ENCODE measurements at regions not wholly inside any gene's neighbourhood (a gene's known extent, or its start where the extent isn't known, plus 50 kb on each side); places are given as distances from the start of the nearest gene placed in this dataset.

DNA sequence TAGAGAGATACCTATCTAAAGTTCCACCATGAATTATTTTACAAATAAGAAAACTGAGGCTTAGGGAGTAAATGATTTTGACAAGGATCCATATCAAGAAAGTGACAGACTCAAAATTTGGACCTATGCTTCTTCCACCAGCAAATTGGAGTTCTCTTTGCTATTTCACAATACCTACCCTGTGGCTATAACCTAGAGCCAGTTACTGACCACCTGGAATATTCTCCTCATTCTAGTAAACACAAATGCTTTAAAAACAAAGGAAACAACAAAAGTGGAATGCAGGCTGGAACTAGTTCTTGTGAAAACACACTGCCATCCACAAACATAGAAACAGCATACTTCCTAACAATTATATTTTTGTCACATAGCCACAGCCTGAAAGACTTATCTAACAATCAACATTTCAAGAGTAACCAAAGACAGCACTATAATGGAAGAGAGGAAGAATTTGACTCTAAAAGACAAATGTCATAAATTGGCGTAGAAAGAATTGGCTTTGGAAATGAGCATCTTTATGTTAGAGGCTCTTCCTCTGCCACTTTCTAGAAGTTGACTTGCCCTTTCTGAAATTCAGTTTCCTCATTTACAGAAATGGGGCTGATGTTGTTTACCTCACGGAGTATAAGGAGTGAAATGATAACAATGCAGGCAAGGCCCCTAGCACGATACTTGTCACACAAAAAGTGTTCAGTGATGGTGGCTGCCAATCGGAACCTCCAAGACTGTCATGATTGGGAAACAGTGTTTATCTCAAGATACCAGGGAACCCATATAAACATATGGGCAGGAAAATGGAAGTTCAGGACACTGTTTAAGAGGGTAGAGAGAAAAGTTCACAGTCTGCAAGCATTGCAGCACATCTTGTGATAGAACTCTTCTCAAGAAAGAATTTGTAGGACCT is 138.6 kb upstream of the LGR5 start:
- H4K8ac ChIP-seq (ENCODE audit: low read depth, low read length) = no peak overlapping the region
- no peaks in the 10 kb centered on the region for H3K27me3 ChIP-seq (ENCODE audit: insufficient read depth, low read length)
- no peak overlapping the region for H3K4ac ChIP-seq (ENCODE audit: low read depth, low read length)
- no peak overlapping the region for H2AK5ac ChIP-seq (ENCODE audit: low read length)
- H3K27ac ChIP-seq (ENCODE audit: low read depth, low read length) = no peak overlapping the region
- peak; percentile 71 to 93 for DNase-seq
- no peak overlapping the region for H2BK5ac ChIP-seq (ENCODE audit: low read depth, low read length, poor library complexity)
- no peak overlapping the region for H3K18ac ChIP-seq (ENCODE audit: low read length)
- H3K14ac ChIP-seq (ENCODE audit: low read length) = no peak overlapping the region
- no peak overlapping the region for H2AFZ ChIP-seq (ENCODE audit: insufficient read depth, low read length, poor library complexity)
- H3K9me3 ChIP-seq (ENCODE audit: insufficient read depth, low read depth, low read length) = no peaks in the 10 kb centered on the region
- H4K91ac ChIP-seq (ENCODE audit: low read depth, low read length) = no peak overlapping the region
- H3K4me2 ChIP-seq (ENCODE audit: low read length) = no peak overlapping the region
- no peaks in the 10 kb centered on the region for H3K4me1 ChIP-seq (ENCODE audit: control insufficient read depth in 1 of 2, insufficient read depth in 2 of 2, low read length in 2 of 2)
- no peaks in the 10 kb centered on the region for H3K36me3 ChIP-seq (ENCODE audit: control insufficient read depth in 1 of 2, insufficient read depth in 2 of 2, low read length in 2 of 2)
- H3K23ac ChIP-seq (ENCODE audit: low read length) = no peak overlapping the region
- no peak overlapping the region for H2BK12ac ChIP-seq (ENCODE audit: low read length)
- H2BK120ac ChIP-seq (ENCODE audit: insufficient read depth, low read length, poor library complexity) = no peak overlapping the region
- no peak overlapping the region for H3K4me3 ChIP-seq (ENCODE audit: low read depth, low read length)
- H3K79me2 ChIP-seq (ENCODE audit: control insufficient read depth, insufficient read depth, low read length, poor library complexity) = no peaks in the 10 kb centered on the region
- H4K12ac ChIP-seq (ENCODE audit: low read depth, low read length) = no peak overlapping the region
- WGBS (ENCODE audit: extremely low coverage, insufficient coverage, insufficient read length) = no CpG with 5 or more reads among the region's 4 CpGs
- H3K9ac ChIP-seq (ENCODE audit: low read length) = no peak overlapping the region
- H3K79me1 ChIP-seq (ENCODE audit: low read length) = no peaks in the 10 kb centered on the region

DNA sequence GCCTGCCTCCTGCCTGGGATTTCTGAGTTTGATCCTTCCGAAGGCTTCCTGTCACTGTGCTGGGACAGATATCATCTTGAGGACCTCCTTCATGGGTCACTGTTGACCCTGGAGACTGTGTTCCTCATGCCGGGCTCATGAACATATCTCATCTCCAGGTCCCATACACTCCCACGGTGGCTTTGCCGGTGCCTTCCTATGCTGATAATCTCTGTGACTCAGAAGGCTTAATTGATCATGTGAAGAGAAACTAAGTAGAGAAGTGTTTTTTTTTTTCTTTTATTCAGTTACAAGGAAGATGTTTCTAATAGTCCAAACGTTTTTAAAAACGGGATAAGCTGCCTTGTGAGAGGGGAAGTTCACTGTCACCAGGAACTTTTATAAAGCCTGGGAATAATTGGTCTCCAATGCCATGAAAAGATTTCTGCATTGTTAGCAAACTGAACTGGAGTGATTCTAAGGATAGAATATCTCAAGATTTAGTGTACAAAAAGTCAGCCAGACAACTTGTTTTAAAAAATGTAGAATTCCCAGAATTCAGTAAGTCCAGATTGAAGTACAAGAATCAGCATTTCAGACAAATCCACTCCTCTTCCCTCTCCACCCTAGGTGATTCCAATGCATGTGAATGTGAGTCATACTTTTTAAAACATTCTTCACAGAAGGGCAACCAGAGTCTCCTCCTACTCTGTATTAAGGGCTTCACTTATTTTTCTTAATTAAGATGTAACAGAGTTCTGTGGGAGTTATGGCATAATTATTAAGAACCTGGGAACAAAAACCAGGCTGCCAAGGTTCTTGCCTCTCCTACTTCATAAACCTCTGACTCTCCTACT is 139.8 kb upstream of the LGR5 start:
- Histone ChIP-seq H2AFZ (ENCODE audit: insufficient read depth, low read length, poor library complexity) (no peak overlapping the region), H3K79me1 (ENCODE audit: low read length) (no peaks in the 10 kb centered on the region), H3K4me1 (ENCODE audit: control insufficient read depth in 1 of 2, insufficient read depth in 2 of 2, low read length in 2 of 2) (no peaks in the 10 kb centered on the region), H3K27ac (ENCODE audit: low read depth, low read length) (no peak overlapping the region), H3K14ac (ENCODE audit: low read length) (no peak overlapping the region), H2AK5ac (ENCODE audit: low read length) (no peak overlapping the region), H3K23ac (ENCODE audit: low read length) (no peak overlapping the region), H2BK12ac (ENCODE audit: low read length) (peak overlapping the region; percentile 31), H3K4me2 (ENCODE audit: low read length) (no peak overlapping the region), H4K91ac (ENCODE audit: low read depth, low read length) (no peak overlapping the region), H2BK120ac (ENCODE audit: insufficient read depth, low read length, poor library complexity) (no peak overlapping the region), H3K9ac (ENCODE audit: low read length) (peak overlapping the region; percentile 39), H3K4me3 (ENCODE audit: low read depth, low read length) (no peak overlapping the region), H3K18ac (ENCODE audit: low read length) (no peak overlapping the region), H2BK5ac (ENCODE audit: low read depth, low read length, poor library complexity) (no peak overlapping the region), H3K9me3 (ENCODE audit: insufficient read depth, low read depth, low read length) (no peaks in the 10 kb centered on the region), H4K12ac (ENCODE audit: low read depth, low read length) (no peak overlapping the region), H3K79me2 (ENCODE audit: control insufficient read depth, insufficient read depth, low read length, poor library complexity) (no peaks in the 10 kb centered on the region), H4K8ac (ENCODE audit: low read depth, low read length) (no peak overlapping the region), H3K36me3 (ENCODE audit: control insufficient read depth in 1 of 2, insufficient read depth in 2 of 2, low read length in 2 of 2) (no peaks in the 10 kb centered on the region), H3K4ac (ENCODE audit: low read depth, low read length) (no peak overlapping the region), H3K27me3 (ENCODE audit: insufficient read depth, low read length) (no peaks in the 10 kb centered on the region)
- no CpG with 5 or more reads among the region's 6 CpGs for WGBS (ENCODE audit: extremely low coverage, insufficient coverage, insufficient read length)
- DNase-seq = peak in 1 of 2 donors; percentile 57

DNA sequence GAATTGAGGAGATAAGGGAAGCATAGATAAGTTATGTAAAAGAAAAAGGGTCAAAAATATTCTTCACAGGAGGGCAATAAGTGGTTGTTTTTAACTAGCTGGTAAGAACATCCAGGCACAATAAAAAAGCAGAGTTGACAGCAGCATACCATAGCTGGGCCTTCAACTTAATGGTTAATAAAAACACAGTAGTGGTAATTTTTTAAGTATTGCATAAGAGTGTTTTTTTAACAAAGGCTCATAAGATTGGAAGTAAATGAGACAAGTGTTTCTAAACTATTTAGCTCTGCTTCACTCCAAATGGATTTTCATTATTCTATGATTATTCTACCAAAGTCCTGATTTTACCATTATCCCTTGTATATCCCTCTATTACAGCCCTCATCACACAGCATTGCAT is 140.1 kb upstream of the TSPAN8 start:
- no peaks in the 10 kb centered on the region for H3K79me1 ChIP-seq (ENCODE audit: low read length)
- no peak for DNase-seq
- no peaks in the 10 kb centered on the region for H3K4me1 ChIP-seq (ENCODE audit: control insufficient read depth in 1 of 2, insufficient read depth in 2 of 2, low read length in 2 of 2)
- no peak overlapping the region for H2AFZ ChIP-seq (ENCODE audit: insufficient read depth, low read length, poor library complexity)
- H3K18ac ChIP-seq (ENCODE audit: low read length) = no peak overlapping the region
- H4K91ac ChIP-seq (ENCODE audit: low read depth, low read length) = no peak overlapping the region
- H3K4me3 ChIP-seq (ENCODE audit: low read depth, low read length) = no peak overlapping the region
- no peaks in the 10 kb centered on the region for H3K9me3 ChIP-seq (ENCODE audit: insufficient read depth, low read depth, low read length)
- no peaks in the 10 kb centered on the region for H3K36me3 ChIP-seq (ENCODE audit: control insufficient read depth in 1 of 2, insufficient read depth in 2 of 2, low read length in 2 of 2)
- no peak overlapping the region for H3K27ac ChIP-seq (ENCODE audit: low read depth, low read length)
- H3K4ac ChIP-seq (ENCODE audit: low read depth, low read length) = no peak overlapping the region
- H2BK120ac ChIP-seq (ENCODE audit: insufficient read depth, low read length, poor library complexity) = no peak overlapping the region
- H2BK5ac ChIP-seq (ENCODE audit: low read depth, low read length, poor library complexity) = no peak overlapping the region
- H3K4me2 ChIP-seq (ENCODE audit: low read length) = no peak overlapping the region
- no peak overlapping the region for H4K12ac ChIP-seq (ENCODE audit: low read depth, low read length)
- H3K9ac ChIP-seq (ENCODE audit: low read length) = no peak overlapping the region
- H3K27me3 ChIP-seq (ENCODE audit: insufficient read depth, low read length) = no peaks in the 10 kb centered on the region
- no peak overlapping the region for H2AK5ac ChIP-seq (ENCODE audit: low read length)
- no peaks in the 10 kb centered on the region for H3K79me2 ChIP-seq (ENCODE audit: control insufficient read depth, insufficient read depth, low read length, poor library complexity)
- H3K23ac ChIP-seq (ENCODE audit: low read length) = no peak overlapping the region
- H4K8ac ChIP-seq (ENCODE audit: low read depth, low read length) = no peak overlapping the region
- H3K14ac ChIP-seq (ENCODE audit: low read length) = no peak overlapping the region
- no peak overlapping the region for H2BK12ac ChIP-seq (ENCODE audit: low read length)

DNA sequence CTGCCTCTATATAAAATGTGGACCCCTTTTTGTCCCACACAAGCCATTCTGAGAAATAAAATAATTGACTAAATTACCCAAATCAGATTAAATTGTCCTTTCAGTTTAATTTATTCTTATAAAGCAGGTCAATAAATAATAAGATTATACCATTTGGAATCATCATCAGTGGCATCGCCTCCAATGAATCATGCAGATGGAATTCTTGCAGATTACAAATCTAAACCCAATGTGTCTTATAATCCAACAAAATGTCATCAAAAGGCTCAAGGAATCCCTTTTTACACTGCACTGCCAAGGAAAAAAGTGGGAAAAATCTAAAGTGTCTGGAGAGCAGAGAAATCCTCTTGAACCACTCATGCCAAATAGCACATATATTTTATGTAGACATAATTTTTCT is 138.2 kb upstream of the TSPAN8 start:
- Histone ChIP-seq H3K79me2 (ENCODE audit: control insufficient read depth, insufficient read depth, low read length, poor library complexity) (no peaks in the 10 kb centered on the region), H3K4me3 (ENCODE audit: low read depth, low read length) (no peak overlapping the region), H3K4me2 (ENCODE audit: low read length) (no peak overlapping the region), H3K9me3 (ENCODE audit: insufficient read depth, low read depth, low read length) (peaks cover 3% of the 10 kb centered on the region), H3K4ac (ENCODE audit: low read depth, low read length) (no peak overlapping the region), H2BK120ac (ENCODE audit: insufficient read depth, low read length, poor library complexity) (no peak overlapping the region), H3K4me1 (ENCODE audit: control insufficient read depth in 1 of 2, insufficient read depth in 2 of 2, low read length in 2 of 2) (no peaks in the 10 kb centered on the region), H3K14ac (ENCODE audit: low read length) (no peak overlapping the region), H3K79me1 (ENCODE audit: low read length) (no peaks in the 10 kb centered on the region), H3K27me3 (ENCODE audit: insufficient read depth, low read length) (no peaks in the 10 kb centered on the region), H3K27ac (ENCODE audit: low read depth, low read length) (no peak overlapping the region), H4K91ac (ENCODE audit: low read depth, low read length) (no peak overlapping the region), H3K18ac (ENCODE audit: low read length) (no peak overlapping the region), H3K23ac (ENCODE audit: low read length) (no peak overlapping the region), H2AFZ (ENCODE audit: insufficient read depth, low read length, poor library complexity) (no peak overlapping the region), H2BK5ac (ENCODE audit: low read depth, low read length, poor library complexity) (no peak overlapping the region), H3K36me3 (ENCODE audit: control insufficient read depth in 1 of 2, insufficient read depth in 2 of 2, low read length in 2 of 2) (peaks cover 0 to 2% of the 10 kb centered on the region in 2 experiments), H2BK12ac (ENCODE audit: low read length) (no peak overlapping the region), H2AK5ac (ENCODE audit: low read length) (no peak overlapping the region), H4K8ac (ENCODE audit: low read depth, low read length) (no peak overlapping the region), H3K9ac (ENCODE audit: low read length) (no peak overlapping the region), H4K12ac (ENCODE audit: low read depth, low read length) (no peak overlapping the region)
- DNase-seq = no peak
- WGBS (ENCODE audit: extremely low coverage, insufficient coverage, insufficient read length) = no CpG with 5 or more reads among the region's 1 CpG
